GM04504 (cell line): ENCODE measurements at regions not wholly inside any gene's neighbourhood (a gene's known extent, or its start where the extent isn't known, plus 50 kb on each side); places are given as distances from the start of the nearest gene placed in this dataset.

Experiments used
- DNase-seq: peaks from one replicate; pipeline ENCODE4 v3.0.0-alpha.2; 2012; ENCODE audit warnings: low read depth

DNA sequence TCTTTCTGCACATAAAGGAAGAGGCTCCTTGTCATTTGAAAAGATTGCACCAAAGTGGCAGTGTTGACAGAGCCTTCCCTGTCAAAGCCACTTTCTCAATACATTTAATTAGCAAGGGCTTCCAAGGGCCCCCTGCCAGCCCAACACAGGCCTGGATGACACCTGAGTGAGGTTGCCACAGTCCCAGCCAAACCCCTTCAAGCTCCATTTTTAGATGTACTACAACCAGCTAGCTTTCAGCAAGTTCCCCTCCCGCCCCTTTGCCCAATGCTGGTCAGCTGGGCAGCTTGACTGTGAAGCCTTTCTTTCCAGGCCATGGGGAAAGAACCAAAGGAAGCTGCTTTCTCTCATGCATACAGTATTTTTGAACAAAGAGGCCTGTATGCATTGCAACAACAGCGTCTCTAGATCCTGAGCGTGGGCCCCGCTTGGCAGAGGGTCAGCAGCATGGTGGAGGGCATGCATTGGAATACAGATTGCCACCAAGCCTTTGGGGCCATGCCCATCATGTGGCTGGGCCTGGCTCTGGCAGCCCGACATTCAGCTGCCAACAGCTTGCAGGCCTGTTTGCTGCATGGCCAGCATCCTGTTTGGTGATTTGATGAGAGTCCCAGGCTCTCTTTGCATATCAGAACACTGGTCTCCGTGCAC, 261.1 kb upstream of the GATB start:
- DNase-seq: no peak

DNA sequence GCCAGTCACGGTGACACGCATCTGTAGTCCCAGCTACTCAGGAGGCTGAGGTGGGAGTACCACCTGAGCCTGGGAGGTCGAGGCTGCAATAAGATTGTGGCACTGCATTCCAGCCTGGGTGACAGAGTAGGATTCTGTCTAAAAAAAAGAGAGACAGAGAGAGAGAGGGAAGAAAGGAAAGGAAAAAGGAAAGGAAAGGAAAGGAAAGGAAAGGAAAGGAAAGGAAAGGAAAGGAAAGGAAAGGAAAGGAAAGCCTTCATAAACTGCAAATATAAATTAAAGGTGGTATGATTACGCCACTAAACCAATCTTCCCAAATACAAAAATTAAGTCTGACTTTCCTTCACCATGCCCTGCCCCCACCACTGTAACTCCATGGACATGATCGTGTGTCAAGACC, 259.3 kb upstream of the GATB start:
- no peak for DNase-seq

DNA sequence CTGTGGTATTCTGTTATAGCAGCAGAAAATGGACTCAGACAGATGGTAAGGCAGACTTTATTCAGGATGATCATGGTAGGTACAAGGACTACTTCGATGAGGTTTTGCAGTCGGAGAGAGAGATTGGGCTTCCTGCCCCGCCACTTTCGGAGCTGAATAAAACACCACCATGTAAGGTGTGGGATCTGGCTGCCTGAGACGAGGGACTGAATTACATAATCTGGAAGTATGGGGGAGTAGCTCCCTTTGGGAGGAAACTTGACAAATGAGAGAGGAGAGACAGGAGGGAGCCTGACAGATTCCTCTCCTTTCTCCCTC, 255.5 kb upstream of the GATB start:
- no peak for DNase-seq

DNA sequence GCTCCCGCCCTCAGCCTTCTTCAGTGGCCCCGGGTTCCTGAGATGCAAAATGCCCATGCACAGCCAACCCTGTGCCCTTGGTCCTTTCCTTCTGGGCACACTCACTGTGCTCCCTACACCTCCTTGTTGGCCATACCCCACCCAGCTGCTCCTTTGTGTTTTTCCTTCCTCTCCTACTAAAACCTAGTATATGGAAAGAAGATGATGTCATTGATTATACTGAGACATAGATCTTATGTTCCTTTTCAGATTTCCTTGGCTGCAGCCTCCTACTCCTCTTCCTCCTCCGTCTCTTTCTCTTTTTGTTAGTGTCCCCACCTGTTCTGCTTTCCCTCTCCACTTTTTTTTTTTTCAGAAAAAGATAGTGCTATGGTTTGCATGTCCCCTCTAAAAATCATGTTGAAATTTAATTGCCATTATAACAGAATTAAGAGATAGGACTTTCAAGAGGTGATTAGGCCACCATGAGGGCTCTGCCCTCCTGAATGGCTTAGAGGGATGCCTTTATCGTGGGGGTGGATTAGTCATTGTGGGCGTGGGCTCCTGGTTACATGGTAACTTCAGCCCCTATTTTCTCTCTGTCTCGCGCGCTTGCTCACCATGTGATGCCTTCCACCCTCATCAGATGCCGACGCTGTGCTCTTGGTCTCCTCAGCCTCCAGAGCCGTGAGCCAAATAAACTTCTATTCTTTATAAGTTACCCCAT, 254.9 kb upstream of the GATB start:
- DNase-seq: no peak

DNA sequence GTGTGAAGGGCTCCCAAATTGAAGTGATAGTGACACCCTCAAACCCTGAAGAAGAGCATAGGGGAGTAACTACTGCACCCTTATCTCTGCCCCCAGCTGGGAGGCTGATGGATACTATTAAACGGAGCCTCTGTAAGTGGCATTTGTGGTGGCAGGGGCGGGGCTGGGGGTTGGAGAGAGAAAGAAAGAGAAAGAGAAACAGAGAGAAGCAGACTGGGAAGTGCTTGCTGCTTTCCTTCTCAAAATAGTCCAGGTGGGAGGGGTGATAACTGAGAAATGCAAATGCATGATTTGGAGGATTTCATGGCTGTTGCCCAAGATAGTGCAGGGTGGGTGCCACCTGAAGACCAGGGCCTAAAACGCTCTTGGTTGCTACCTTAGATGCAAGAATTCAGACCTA, 253.5 kb upstream of the GATB start:
- no peak for DNase-seq

DNA sequence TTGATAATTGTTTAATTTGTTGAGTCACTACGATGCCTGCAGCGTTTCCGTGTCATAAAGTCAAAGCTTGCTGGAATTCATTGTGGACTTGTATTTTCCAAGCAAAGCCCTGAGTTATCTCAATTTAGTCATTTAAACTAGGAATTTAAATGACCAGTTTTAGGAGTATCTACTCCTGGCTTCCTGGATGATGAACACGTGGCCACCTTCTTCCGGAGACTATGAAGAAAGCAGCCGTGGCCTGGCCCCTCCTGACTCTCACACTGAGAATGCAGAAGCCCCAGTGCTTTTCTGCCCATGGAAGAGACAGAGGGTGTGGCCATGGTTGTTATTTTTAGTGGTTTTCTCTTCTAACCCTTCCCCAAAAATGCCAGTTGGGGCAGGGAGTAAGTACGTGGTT, 250.7 kb upstream of the GATB start:
- no peak for DNase-seq

DNA sequence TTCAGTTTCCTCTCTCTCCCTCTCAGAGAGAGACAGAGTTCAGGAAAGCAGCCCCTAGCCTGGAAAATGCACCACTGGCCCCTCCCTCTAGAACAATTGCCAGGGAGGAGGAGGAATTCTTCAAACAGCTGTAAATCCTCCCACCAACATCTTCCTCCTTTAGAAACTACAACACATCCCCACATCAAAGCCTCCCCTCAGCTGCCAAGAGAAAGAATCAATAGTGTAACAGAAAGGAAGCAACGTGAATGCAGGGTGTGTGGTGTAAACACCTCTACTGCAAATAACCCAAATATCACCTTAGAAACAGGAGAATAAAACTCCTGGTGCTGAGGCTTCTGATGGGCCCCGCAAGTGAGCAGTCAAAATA, 249.9 kb upstream of the GATB start:
- DNase-seq: no peak

DNA sequence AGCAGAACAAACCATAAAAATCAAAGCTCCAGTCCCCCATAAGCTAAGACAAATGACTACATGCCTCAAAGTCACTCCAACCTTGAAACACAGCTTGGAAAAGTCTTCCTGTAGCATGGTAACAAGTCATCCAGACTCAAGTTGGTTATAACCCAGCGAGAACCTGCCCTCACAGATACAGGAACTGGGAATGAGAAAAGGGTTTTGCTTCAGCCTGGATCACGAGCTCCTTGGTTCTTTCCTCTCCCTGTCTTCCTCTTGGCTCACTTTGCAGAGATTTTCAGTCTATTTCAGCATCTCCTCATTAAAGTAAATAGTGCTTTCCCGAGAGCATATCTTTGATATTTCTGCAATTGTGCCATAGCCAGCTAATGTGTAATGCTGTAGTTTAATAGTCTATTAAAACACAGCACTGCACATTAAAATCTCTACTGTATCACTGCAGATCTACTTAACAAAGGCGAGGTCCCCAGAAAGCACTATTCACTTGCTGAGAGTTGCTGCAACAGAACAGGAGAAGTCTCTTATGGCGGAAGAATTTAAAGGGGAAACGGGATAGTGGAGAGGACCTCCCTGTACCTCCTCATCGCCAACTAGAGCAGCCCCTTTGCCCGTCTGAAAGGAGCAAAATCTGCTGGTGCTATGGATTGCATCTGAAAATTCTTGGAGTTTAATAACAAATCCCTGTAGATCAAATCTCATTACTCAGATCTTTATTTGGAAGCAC, 249.3 kb upstream of the GATB start:
- DNase-seq: no peak

DNA sequence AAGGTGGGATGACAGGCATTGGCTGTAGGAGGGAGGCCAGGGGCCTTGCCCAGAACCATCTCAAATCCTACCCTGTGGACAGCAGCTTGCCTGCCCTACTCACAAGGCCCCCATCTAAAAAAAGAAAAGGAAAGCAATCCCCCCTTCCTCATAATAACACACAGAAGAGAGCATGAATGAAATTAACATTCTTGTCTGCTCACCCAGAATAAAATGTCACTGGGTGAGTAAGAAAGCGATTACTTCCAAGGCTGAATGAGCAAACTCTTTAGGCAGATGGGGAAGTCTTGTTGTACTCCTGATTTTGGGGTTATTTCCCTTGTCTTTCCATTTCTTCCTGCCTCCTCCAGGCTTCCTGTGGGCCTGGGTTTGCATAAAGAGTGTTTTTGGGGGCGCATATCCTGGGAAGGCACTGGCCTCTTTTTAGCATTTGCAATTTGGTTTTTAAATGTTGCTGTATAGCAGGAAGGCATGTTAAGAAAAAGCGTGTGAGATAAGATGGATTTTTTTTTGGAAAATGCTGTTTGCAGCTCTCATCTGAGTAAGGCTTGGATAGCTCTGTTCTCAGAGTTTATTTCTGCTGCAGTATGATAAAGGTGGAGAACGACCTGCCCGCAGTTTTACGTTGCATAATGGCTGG, 248.3 kb upstream of the GATB start:
- DNase-seq: no peak

DNA sequence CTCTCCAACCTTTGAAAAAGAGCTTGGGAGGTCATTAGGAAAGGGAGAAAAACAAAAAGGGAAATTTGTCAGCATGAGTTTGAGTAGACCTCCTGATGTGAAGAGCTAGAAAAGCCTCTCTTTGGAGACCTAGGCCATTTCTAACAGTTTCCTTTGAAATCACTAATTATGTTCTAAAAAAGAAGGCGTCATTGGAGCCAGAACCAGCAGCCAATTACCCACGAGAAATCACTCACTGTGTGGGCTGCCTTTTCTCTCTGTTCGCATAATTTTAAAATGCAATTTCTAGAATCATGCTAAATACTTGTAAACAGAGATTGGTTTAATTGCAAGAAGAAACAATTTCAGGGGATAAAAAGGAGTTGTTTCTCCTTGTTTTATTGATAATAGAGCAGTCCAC, 246.3 kb upstream of the GATB start:
- DNase-seq: no peak

DNA sequence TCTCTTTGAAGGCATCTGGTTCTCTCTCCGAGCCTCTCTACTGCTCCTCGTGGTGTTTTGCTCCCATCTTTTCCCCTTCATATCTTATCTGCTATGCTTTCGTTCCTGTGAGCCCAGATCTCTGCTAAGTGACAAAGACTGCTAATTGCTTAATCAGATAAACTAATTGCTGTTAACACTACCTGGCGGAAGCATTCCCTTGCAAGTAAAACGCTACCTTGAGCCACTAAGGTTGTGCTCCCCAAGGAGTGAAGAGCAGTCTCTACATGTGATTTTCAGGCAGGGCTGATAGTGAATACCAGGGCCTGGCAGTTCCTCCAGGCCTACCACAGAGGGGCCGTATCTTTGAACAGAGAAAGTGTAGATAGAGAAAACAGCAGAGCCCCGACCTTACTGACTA, 244.0 kb upstream of the GATB start:
- DNase-seq: no peak

DNA sequence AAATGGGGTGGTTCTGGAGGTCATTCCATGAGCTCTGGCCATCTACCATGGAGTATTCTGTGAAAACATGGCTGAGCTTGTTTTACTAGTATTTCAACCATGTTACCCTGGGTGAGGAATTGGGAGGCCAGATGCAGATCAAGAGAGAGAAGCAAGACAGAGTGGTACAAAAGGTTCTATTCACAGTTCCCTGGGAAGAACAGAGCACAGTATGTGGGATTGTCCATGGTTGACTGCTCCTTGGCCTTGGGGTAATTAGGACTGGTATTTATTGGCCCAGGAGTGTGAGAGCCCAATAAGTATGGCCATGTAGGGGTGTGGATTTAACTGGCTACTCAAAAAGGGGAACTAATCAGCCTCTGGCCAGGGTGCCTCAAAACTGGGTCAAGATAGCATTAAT, 239.7 kb upstream of the GATB start:
- no peak for DNase-seq

DNA sequence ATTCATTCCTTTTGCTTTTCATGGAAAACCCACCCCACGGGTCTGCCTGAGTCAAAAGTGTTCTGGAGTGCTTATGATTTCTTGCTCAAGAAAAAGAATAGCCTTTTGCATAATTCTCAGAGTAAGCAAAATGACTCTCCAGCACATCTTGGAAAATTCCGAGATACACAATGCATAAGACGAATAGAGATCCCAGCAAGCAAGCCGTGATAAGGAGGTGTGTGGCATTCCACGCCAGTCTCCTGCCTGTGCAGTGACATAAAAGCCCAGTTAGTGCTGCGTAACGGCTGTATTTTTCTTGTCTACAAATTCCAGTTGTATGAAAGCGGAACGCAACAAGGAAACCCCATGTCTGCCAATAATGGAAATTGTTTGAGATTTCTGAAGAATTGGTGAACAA, 237.9 kb upstream of the GATB start:
- DNase-seq: no peak

DNA sequence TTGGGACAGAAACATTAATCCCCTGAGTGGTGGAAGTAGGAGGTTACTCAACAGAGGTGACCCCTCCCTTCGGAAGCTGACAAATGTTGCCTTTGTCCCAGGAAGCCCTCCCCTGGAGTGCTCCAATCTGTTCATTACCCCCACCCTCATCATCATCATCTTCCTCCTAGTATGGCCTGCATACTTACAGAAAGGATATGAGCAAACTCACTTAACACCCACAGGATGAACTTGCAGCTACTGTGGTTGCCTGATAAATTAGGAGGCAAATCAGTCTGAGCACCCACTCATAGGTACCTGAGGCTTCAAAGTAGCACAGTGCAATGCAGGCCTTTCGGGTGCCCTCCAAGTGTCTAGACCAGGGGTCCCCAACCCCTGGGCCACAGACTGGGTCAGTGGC, 236.7 kb upstream of the GATB start:
- DNase-seq: no peak

DNA sequence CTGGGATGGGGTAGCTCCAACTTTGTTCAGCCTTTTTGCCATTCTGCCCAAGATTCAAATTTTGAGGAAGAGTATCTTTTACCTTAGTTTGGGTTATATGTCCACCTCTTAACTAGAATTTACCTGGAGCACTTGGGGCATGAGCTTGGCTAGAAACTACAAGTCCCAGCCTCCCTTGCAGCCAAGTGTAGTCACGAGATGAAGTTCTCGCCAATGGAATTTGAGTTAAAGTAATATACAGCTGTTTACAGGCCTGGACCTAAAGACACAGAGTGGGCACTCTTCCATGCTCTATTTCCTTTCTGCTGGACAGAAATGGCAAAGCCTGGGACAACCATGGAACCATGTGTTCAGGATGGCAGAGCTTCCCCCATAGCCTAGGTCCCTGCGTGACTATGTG, 233.6 kb upstream of the GATB start:
- DNase-seq: no peak

DNA sequence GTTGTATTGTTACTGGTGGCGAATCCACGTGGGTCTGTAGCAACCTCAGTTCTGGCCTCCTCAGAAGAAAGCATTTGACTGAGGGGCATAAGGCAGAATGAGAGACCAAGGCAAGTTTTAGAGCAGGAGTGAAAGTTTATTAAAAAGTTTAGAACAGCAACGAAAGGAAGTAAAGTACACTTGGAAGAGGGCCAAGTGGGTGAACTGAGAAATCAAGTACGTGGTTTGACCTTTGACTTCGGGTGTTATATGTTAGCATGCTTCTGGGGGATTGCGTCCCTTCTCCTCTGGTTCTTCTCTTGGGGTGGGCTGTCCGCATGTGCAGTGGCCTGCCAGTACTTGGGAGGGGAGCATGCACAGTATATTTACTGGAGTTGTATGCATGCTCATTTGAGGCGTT, 232.7 kb upstream of the GATB start:
- DNase-seq: no peak

DNA sequence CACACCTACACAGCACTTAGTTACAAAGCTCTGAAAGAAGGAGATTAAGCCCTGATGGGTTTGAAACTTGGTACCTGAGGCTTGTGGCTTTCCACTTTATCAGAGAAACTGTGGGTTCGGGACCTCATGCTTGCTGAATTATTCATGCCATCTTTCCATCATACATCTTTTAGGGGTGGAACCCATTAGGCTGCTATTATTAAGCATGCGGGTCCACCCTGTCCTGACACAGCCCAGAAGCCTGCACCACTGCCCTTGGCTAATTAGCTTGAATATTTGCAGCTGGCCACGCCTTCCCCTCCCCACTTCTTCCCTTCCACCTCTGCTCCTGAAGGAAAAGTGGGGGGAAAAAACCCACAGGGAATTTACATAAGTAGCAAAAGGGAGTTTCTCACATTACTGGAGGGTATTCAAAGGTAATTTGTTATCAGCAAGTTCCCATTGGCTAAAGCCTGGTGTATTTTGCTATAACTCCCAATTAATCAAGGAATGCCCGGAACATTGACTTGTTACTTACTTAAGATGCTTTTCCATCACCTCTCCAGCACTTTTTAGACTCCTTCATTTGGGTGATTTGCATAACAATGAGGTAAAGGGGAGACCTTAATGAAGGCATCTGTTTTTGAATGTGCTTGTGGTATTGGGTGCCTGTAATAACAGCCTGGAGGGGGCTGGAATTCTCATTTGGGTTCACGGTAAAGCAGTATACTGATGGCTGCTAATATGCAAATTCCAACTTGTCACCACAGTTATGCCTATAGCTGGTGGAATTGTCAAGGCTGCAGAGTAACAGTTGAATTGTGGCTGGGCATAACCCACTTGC, 231.7 kb upstream of the GATB start:
- no peak for DNase-seq

DNA sequence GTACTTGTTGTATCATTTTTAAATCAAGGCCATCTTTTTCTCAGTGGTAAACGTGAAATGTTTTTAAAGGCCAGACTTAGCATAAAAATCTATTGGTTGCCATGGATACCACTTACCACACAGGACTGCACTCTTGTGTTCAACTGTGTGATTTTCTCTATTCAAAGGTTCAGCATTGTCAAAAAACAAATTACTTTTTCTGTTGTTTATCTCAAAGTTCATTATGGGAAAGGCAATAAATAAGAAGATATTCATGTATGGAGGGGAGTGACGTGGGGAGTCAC, 231.0 kb upstream of the GATB start:
- DNase-seq: no peak

DNA sequence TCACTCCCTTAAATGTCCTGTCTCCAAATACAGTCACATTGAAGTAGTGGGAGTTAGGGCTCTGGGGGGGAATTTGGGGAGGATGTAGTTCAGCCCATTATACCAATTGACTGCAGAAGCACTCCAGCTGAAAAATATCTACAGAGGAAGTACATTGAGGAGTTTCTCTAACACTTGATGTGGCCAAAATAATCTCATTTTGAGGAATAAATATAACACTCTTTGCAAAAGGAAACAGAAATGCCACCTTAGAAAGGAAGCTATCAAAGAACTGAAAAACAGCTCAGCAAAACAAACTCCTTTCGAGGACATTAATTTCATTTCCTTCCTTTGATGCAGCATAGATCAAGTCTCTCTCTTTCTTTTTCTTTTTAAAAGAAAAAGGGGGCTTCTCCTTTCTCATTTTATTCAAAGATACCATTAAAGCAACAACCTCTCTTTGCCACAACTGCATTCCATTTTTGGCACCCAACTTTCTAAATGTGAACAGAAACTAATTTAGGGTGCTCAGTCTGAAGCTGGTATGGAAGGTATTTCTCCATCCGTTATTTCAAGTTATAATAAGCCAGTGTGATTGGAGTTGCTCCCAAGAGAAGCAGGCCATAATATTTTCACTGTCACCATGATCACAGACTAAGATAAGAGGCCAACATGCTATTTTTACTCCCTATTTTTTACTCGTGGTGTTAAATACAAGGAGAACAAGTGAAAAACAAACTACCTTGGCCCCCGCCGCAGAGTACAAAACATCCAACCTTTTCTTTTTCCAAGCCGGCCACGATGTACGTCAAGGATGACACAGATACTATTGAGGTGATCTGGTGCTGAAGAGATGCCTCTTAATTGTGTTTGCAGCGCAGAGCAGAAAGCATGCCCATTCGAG, 230.4 kb upstream of the GATB start:
- no peak for DNase-seq

DNA sequence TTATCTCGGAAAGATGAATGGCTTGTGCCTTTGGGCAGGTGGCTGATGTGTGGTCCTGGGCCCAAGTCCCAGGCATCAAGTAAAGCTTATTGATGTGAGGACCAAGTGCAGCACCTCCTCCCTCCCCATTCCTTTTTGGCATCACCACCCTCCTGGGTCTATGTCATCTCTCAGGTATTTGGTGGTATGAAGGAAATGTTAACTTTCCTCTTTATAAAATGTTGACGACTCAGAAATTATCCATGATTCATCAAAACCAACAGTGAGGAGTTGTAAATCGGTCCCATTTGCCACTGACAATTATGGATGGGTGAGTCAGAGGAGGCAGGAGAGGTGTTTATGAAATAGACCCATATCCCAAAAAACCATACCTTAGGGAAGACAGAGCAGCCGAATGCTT, 229.4 kb upstream of the GATB start:
- DNase-seq: peak; percentile 82

DNA sequence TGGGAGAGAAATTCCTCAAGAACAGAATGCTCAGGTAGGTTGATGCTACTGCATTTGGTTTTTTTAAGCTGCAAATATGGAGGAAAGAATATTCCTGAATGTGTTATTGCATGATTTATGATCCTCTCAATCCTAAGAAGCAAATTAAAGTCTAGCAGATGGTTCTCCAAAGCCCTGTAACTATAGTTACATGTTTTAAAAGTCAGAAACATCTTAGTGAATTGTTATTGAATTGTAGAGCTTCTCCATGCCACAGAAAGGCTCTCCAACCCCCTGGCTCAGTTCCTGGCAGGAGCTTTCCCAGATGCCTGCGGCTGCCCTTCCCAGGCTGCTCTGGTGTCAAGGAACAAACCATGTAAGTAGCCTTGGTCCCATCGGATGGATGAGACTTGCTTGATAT, 227.8 kb upstream of the GATB start:
- no peak for DNase-seq

DNA sequence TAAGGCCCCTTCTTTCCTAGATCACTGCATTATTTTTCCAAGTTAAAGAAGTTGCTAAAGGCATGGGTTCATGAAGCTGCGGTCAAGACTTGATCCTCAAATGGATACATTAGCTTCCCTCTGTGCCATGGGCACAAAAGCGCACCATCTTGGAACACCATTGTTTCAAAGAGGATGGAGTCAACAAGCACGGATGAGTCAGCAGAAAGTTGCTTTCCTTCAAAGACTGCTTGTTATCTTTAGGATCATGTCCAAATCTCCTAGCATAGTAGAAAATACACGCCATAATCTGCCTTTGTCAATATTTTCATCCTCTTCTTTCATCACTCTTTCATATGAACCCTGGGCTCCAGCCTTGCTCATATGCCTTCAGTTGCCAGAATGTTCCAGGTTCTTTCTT, 226.8 kb upstream of the GATB start:
- no peak for DNase-seq
